HepG2 (cell line): ENCODE measurements at regions not wholly inside any gene's neighbourhood (a gene's known extent, or its start where the extent isn't known, plus 50 kb on each side); places are given as distances from the start of the nearest gene placed in this dataset.

Experiments used
- FOXK1 ChIP-seq: sonication (generic); formaldehyde crosslinking; IDR thresholded peaks from 2 replicates; pipeline ENCODE4 v1.4.0; 2020; ENCODE audit warnings: low read depth, missing genetic modification reagents, borderline replicate concordance
- KAT7 ChIP-seq: IDR thresholded peaks from 2 replicates; pipeline ENCODE4 v1.6.1; 2018; ENCODE audit warnings: borderline replicate concordance, missing compliant biosample characterization
- SMAD3 ChIP-seq: sonication (generic); formaldehyde crosslinking; IDR thresholded peaks from 2 replicates; pipeline ENCODE4 v1.4.0; 2020; ENCODE audit warnings: missing genetic modification reagents
- TCF7 ChIP-seq: sonication (generic); IDR thresholded peaks from 2 replicates; pipeline ENCODE4 v1.6.1; 2016; ENCODE audit warnings: antibody characterized with exemption, low read depth
- ZNF552 ChIP-seq: sonication (generic); formaldehyde crosslinking; IDR thresholded peaks from 2 replicates; pipeline ENCODE4 v1.9.0; 2022; ENCODE audit warnings: missing genetic modification reagents, mild to moderate bottlenecking, borderline replicate concordance
- ZNF724P ChIP-seq: sonication (generic); formaldehyde crosslinking; IDR thresholded peaks from 2 replicates; pipeline ENCODE4 v1.8.0; 2022; ENCODE audit warnings: missing genetic modification reagents, borderline replicate concordance
- TF ChIP-seq, protein P1 (sequence below): sonication (generic); formaldehyde crosslinking; IDR thresholded peaks from 2 replicates; pipeline ENCODE4 v1.5.1; 2020; ENCODE audit warnings: mild to moderate bottlenecking, missing genetic modification reagents, moderate library complexity
- TF ChIP-seq, protein P2 (sequence below): sonication (generic); formaldehyde crosslinking; IDR thresholded peaks from 2 replicates; pipeline ENCODE4 v1.5.0; 2020; ENCODE audit warnings: mild to moderate bottlenecking, missing genetic modification reagents, moderate library complexity
- TF ChIP-seq, protein P3 (sequence below): sonication (generic); formaldehyde crosslinking; IDR thresholded peaks from 2 replicates; pipeline ENCODE4 v1.4.0; 2020; ENCODE audit warnings: missing genetic modification reagents
- TF ChIP-seq, protein P4 (sequence below): sonication (generic); formaldehyde crosslinking; IDR thresholded peaks from 2 replicates; pipeline ENCODE4 v1.4.0; 2020; ENCODE audit warnings: mild to moderate bottlenecking, missing genetic modification reagents, borderline replicate concordance

DNA sequence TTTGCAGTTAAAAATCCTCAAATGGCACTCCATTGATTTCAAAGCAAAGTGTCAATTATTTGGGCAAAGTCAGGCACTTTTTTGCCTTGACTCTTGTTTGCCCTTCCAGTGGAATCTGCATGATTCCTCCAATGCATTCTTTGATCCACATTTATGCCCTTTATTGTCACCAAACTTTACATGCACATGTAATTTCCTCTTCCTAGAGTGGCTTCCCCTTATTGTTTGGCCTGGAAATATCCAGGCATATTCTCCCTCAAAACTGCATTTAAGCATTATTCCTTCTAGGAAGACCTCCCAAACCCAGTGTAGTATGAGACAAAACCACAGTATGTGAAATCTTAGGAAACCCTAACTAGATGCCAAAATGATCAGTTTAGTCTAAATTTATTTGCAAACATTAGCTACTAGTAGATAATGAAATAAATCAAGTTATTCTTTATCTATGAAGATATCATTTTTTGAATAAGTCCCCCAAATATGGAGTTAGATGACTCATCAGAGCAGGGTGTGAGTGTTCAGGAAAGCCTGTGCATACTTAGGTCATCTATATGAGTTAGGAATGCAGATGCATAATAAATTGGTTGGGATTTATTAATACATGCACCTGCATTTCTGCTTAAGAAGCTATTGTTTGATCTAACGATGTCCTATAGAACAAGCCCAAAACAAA is 433.3 kb upstream of the TCF4 start:
- no peak for TF ChIP-seq SMAD3 (CRISPR knock-in tag)
- TF ChIP-seq ZNF724P, result no peak
- TF ChIP-seq, protein P1, sequence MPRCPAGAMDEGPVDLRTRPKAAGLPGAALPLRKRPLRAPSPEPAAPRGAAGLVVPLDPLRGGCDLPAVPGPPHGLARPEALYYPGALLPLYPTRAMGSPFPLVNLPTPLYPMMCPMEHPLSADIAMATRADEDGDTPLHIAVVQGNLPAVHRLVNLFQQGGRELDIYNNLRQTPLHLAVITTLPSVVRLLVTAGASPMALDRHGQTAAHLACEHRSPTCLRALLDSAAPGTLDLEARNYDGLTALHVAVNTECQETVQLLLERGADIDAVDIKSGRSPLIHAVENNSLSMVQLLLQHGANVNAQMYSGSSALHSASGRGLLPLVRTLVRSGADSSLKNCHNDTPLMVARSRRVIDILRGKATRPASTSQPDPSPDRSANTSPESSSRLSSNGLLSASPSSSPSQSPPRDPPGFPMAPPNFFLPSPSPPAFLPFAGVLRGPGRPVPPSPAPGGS (CRISPR knock-in tag), result no peak
- TF ChIP-seq, protein P2, sequence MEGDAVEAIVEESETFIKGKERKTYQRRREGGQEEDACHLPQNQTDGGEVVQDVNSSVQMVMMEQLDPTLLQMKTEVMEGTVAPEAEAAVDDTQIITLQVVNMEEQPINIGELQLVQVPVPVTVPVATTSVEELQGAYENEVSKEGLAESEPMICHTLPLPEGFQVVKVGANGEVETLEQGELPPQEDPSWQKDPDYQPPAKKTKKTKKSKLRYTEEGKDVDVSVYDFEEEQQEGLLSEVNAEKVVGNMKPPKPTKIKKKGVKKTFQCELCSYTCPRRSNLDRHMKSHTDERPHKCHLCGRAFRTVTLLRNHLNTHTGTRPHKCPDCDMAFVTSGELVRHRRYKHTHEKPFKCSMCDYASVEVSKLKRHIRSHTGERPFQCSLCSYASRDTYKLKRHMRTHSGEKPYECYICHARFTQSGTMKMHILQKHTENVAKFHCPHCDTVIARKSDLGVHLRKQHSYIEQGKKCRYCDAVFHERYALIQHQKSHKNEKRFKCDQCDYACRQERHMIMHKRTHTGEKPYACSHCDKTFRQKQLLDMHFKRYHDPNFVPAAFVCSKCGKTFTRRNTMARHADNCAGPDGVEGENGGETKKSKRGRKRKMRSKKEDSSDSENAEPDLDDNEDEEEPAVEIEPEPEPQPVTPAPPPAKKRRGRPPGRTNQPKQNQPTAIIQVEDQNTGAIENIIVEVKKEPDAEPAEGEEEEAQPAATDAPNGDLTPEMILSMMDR (CRISPR knock-in tag), result no peak
- TF ChIP-seq, protein P3, sequence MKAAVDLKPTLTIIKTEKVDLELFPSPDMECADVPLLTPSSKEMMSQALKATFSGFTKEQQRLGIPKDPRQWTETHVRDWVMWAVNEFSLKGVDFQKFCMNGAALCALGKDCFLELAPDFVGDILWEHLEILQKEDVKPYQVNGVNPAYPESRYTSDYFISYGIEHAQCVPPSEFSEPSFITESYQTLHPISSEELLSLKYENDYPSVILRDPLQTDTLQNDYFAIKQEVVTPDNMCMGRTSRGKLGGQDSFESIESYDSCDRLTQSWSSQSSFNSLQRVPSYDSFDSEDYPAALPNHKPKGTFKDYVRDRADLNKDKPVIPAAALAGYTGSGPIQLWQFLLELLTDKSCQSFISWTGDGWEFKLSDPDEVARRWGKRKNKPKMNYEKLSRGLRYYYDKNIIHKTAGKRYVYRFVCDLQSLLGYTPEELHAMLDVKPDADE (CRISPR knock-in tag), result no peak
- TF ChIP-seq TCF7, result no peak
- no peak for TF ChIP-seq KAT7
- no peak for TF ChIP-seq FOXK1 (CRISPR knock-in tag)
- TF ChIP-seq, protein P4, sequence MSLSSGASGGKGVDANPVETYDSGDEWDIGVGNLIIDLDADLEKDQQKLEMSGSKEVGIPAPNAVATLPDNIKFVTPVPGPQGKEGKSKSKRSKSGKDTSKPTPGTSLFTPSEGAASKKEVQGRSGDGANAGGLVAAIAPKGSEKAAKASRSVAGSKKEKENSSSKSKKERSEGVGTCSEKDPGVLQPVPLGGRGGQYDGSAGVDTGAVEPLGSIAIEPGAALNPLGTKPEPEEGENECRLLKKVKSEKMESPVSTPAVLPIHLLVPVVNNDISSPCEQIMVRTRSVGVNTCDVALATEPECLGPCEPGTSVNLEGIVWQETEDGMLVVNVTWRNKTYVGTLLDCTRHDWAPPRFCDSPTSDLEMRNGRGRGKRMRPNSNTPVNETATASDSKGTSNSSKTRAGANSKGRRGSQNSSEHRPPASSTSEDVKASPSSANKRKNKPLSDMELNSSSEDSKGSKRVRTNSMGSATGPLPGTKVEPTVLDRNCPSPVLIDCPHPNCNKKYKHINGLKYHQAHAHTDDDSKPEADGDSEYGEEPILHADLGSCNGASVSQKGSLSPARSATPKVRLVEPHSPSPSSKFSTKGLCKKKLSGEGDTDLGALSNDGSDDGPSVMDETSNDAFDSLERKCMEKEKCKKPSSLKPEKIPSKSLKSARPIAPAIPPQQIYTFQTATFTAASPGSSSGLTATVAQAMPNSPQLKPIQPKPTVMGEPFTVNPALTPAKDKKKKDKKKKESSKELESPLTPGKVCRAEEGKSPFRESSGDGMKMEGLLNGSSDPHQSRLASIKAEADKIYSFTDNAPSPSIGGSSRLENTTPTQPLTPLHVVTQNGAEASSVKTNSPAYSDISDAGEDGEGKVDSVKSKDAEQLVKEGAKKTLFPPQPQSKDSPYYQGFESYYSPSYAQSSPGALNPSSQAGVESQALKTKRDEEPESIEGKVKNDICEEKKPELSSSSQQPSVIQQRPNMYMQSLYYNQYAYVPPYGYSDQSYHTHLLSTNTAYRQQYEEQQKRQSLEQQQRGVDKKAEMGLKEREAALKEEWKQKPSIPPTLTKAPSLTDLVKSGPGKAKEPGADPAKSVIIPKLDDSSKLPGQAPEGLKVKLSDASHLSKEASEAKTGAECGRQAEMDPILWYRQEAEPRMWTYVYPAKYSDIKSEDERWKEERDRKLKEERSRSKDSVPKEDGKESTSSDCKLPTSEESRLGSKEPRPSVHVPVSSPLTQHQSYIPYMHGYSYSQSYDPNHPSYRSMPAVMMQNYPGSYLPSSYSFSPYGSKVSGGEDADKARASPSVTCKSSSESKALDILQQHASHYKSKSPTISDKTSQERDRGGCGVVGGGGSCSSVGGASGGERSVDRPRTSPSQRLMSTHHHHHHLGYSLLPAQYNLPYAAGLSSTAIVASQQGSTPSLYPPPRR, result no peak
- no peak for TF ChIP-seq ZNF552
